HAP-1 (cell line): ENCODE measurements at regions not wholly inside any gene's neighbourhood (a gene's known extent, or its start where the extent isn't known, plus 50 kb on each side); places are given as distances from the start of the nearest gene placed in this dataset.
"Not testable (repeated sequence)": the region's sequence is repeated elsewhere in the genome, so short reads cannot be mapped to it uniquely, and the experiment has no call there.

Experiments used
- DNase-seq, 2 experiments: peaks; one replicate each; pipeline ENCODE4 v3.0.0-alpha.2; 2016 to 2020; ENCODE audit warnings: low spot score in 2 of 2
- H3K27me3 ChIP-seq: fragments of 250-450 bp; sonication (Bioruptor Pico); 2 replicates; pipeline ENCODE4 v1.5.1; 2020; ENCODE audit warnings: low read depth, mild to moderate bottlenecking, moderate library complexity
- H3K36me3 ChIP-seq: fragments of 250-450 bp; sonication (Bioruptor Pico); replicated peaks from 2 replicates; pipeline ENCODE4 v1.5.1; 2020; ENCODE audit warnings: mild to moderate bottlenecking
- H3K4me1 ChIP-seq: fragments of 250-450 bp; sonication (Bioruptor Pico); 2 replicates; pipeline ENCODE4 v1.5.1; 2020; ENCODE audit warnings: mild to moderate bottlenecking
- H3K4me3 ChIP-seq: fragments of 250-450 bp; sonication (Bioruptor Pico); 2 replicates; pipeline ENCODE4 v1.5.1; 2020; ENCODE audit warnings: mild to moderate bottlenecking, moderate library complexity
- H3K9me3 ChIP-seq: fragments of 250-450 bp; sonication (Bioruptor Pico); 2 replicates; pipeline ENCODE4 v1.5.1; 2020; ENCODE audit warnings: mild to moderate bottlenecking, moderate library complexity
- in situ Hi-C: fragments of 300-500 bp; cut with MboI; formaldehyde crosslinking; loops from 3 replicates; pipeline ENCODE4 v1.14.3; 2020; ENCODE audit warnings: low sequenced_read_pairs, inconsistent platforms, mixed read lengths

GRCh38 chr4:164252286-164252685 is 501.6 kb upstream of the SMIM31 start:
- in situ Hi-C loops: no loop called here
- Histone ChIP-seq H3K36me3 (no peaks in the 10 kb centered on the region), H3K4me1 (peaks cover 34% of the 10 kb centered on the region), H3K27me3 (no peaks in the 10 kb centered on the region), H3K4me3 (no peak overlapping the region), H3K9me3 (no peaks in the 10 kb centered on the region)
- DNase-seq: peak; percentile 82 to 89

DNA sequence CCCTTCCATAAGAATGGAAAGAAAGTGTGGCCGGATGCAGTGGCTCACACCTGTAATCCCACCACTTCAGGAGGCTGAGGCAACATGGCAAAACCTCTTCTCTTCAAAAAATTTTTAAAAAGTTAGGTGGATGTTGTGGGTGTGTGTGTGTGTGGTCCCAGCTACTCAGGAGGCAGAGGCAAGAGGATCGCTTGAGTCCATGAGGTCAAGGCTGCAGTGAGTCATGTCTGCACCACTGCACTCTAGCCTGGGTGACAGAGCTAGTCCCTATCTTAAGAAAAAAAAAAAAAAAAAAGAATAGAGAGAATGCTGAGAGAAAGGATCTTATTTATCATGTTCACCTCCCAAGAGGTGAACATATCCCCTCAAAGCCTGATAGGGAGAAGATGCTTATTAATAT is 492.1 kb upstream of the SMIM31 start:
- DNase-seq: no peak
- in situ Hi-C loops: no loop called here
- no peaks in the 10 kb centered on the region for H3K4me1 ChIP-seq
- H3K4me3 ChIP-seq: no peak overlapping the region
- no peaks in the 10 kb centered on the region for H3K27me3 ChIP-seq
- H3K9me3 ChIP-seq: no peaks in the 10 kb centered on the region
- no peaks in the 10 kb centered on the region for H3K36me3 ChIP-seq

GRCh38 chr4:164262508-164262907 is 491.4 kb upstream of the SMIM31 start:
- H3K4me1 ChIP-seq, in situ Hi-C loops, H3K4me3 ChIP-seq, H3K27me3 ChIP-seq, DNase-seq, H3K36me3 ChIP-seq, H3K9me3 ChIP-seq: not testable (repeated sequence)

DNA sequence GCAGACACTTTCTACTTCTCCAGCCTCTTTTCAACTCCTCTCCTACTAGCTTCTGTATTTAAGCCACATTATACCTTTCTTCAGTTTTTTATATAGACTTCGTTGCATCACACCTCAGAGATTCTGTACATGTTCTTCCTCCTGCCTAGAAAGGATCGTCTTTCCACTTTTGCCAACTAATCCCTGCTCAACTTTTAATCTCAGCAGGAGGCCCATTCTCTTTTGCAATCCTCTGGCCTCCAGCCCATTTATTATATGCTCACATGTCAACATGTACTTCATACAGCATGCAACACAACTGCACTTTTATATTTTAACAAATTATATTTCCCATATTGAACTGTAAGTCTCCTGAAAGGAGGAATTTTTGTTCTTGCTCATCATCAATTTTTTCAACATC is 476.5 kb upstream of the SMIM31 start:
- in situ Hi-C loops, H3K4me3 ChIP-seq, DNase-seq: not testable (repeated sequence)

GRCh38 chr4:164287173-164287572 is 466.8 kb upstream of the SMIM31 start:
- no peak overlapping the region for H3K4me3 ChIP-seq
- in situ Hi-C loops: no loop called here
- no peak for DNase-seq
- no peaks in the 10 kb centered on the region for H3K27me3 ChIP-seq
- H3K4me1 ChIP-seq: no peaks in the 10 kb centered on the region
- H3K9me3 ChIP-seq: no peaks in the 10 kb centered on the region
- no peaks in the 10 kb centered on the region for H3K36me3 ChIP-seq

More for the DNA sequence above, 476.5 kb upstream of the SMIM31 start:
- not testable (repeated sequence) for H3K36me3 ChIP-seq, H3K4me1 ChIP-seq, H3K9me3 ChIP-seq, H3K27me3 ChIP-seq

GRCh38 chr4:164288578-164288977 is 465.4 kb upstream of the SMIM31 start:
- in situ Hi-C loops: no loop called here
- no peak overlapping the region for H3K4me3 ChIP-seq
- no peaks in the 10 kb centered on the region for H3K9me3 ChIP-seq
- H3K27me3 ChIP-seq: no peaks in the 10 kb centered on the region
- H3K36me3 ChIP-seq: no peaks in the 10 kb centered on the region
- no peaks in the 10 kb centered on the region for H3K4me1 ChIP-seq
- DNase-seq: no peak

- no peak for DNase-seq
- Histone ChIP-seq H3K4me1 (no peaks in the 10 kb centered on the region), H3K4me3 (no peak overlapping the region), H3K36me3 (no peaks in the 10 kb centered on the region), H3K27me3 (no peaks in the 10 kb centered on the region), H3K9me3 (no peaks in the 10 kb centered on the region; the same call in 1 of the 2 replicates)
- in situ Hi-C loops: no loop called here
Observed at GRCh38 chr4:164293203-164293602, 460.7 kb upstream of the SMIM31 start.

DNA sequence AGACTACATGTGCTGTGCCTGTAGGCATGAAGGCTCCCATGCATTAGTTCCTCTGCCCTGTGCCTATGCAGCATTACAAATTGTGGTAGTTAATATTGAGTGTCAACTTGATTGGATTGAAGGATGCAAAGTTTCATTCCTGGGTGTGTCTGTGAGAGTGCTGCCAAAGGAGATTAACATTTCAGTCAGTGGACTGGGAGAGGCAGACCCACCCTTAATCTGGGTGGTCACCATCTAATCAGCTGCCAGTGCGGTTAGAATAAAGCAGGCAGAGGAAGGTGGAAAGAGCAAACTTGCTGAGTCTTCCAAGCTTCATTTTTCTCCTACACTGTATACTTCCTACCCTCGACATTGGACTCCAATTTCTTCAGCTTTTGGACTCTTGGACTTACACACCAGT is 460.2 kb upstream of the SMIM31 start:
- no peak for DNase-seq
- no peaks in the 10 kb centered on the region for H3K36me3 ChIP-seq
- H3K27me3 ChIP-seq: no peaks in the 10 kb centered on the region
- no peaks in the 10 kb centered on the region; the same call in 1 of the 2 replicates for H3K9me3 ChIP-seq
- H3K4me1 ChIP-seq: no peaks in the 10 kb centered on the region
- H3K4me3 ChIP-seq: peak overlapping the region; percentile 10
- in situ Hi-C loops: no loop called here

GRCh38 chr4:164301430-164301829 is 452.5 kb upstream of the SMIM31 start:
- no peaks in the 10 kb centered on the region for H3K36me3 ChIP-seq
- in situ Hi-C loops: no loop called here
- no peaks in the 10 kb centered on the region for H3K27me3 ChIP-seq
- no peaks in the 10 kb centered on the region for H3K9me3 ChIP-seq
- H3K4me1 ChIP-seq: no peaks in the 10 kb centered on the region
- H3K4me3 ChIP-seq: no peak overlapping the region
- DNase-seq: no peak

DNA sequence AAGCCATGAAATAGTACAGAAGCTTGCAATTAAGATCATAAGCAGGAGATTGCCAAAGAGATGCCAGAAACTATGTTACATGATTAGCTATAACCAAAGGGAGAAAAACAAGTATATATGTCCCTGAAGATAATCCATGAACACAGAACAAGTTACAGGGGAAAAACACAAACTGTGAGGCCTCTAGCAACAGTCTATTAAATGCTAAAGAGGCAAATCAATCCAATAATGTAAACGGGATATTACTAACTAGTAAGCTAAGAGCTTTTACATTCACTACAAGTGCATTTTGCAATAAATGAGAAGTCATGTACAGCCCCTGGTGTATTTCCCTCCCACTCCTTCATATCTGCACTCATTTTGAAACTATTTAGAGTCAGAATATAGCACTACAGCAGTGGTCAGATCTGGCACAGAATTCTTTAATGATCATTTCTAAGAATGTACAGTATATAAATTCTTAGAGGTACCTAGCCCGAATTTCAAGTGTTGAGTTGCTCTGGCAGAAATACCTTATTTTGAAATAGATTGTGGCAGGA is 449.8 kb upstream of the SMIM31 start:
- H3K4me3 ChIP-seq: no peak overlapping the region
- DNase-seq: no peak
- no peaks in the 10 kb centered on the region for H3K36me3 ChIP-seq
- no peaks in the 10 kb centered on the region for H3K27me3 ChIP-seq
- no peaks in the 10 kb centered on the region for H3K4me1 ChIP-seq
- no peaks in the 10 kb centered on the region for H3K9me3 ChIP-seq
- in situ Hi-C loops: no loop called here

- no peaks in the 10 kb centered on the region for H3K9me3 ChIP-seq
- no peak for DNase-seq
- in situ Hi-C loops: no loop called here
- H3K4me3 ChIP-seq: no peak overlapping the region
- H3K36me3 ChIP-seq: no peaks in the 10 kb centered on the region
- H3K4me1 ChIP-seq: no peaks in the 10 kb centered on the region
- H3K27me3 ChIP-seq: no peaks in the 10 kb centered on the region
Observed at GRCh38 chr4:164304861-164305260, 449.1 kb upstream of the SMIM31 start.

- no peaks in the 10 kb centered on the region for H3K27me3 ChIP-seq
- no peaks in the 10 kb centered on the region for H3K9me3 ChIP-seq
- in situ Hi-C loops: no loop called here
- H3K36me3 ChIP-seq: no peaks in the 10 kb centered on the region
- no peak overlapping the region for H3K4me3 ChIP-seq
- H3K4me1 ChIP-seq: no peaks in the 10 kb centered on the region
- no peak for DNase-seq
Observed at GRCh38 chr4:164307262-164307661, 446.7 kb upstream of the SMIM31 start.

DNA sequence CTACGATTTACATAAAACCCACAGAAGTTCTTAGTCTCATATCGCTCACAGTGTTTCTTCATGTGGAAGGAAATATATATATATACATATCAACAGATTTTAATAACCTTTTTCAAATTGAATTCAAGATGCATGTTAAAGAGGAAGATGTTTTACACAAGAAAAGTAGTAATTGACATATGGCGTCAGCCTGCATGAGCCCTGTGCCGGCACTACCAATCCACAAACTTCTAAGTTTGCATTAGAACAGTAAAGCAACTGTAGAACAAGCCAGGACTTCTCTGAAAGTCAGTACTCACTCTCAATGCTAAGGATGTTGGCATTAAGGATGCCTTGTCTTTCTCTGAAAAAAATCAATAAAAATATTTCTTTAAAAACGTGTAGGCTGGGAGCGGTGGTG is 441.3 kb upstream of the SMIM31 start:
- Histone ChIP-seq H3K4me1 (peaks cover 14% of the 10 kb centered on the region), H3K36me3 (no peaks in the 10 kb centered on the region), H3K4me3 (no peak overlapping the region), H3K27me3 (no peaks in the 10 kb centered on the region), H3K9me3 (no peaks in the 10 kb centered on the region; the same call in 1 of the 2 replicates)
- no peak for DNase-seq
- in situ Hi-C loops: no loop called here

GRCh38 chr4:164313853-164314252 is 440.1 kb upstream of the SMIM31 start:
- Histone ChIP-seq H3K4me1 (peaks cover 14% of the 10 kb centered on the region), H3K36me3 (no peaks in the 10 kb centered on the region), H3K9me3 (no peaks in the 10 kb centered on the region; the same call in 1 of the 2 replicates), H3K4me3 (no peak overlapping the region), H3K27me3 (no peaks in the 10 kb centered on the region)
- peak; percentile 14 to 88 for DNase-seq
- in situ Hi-C loops: no loop called here

DNA sequence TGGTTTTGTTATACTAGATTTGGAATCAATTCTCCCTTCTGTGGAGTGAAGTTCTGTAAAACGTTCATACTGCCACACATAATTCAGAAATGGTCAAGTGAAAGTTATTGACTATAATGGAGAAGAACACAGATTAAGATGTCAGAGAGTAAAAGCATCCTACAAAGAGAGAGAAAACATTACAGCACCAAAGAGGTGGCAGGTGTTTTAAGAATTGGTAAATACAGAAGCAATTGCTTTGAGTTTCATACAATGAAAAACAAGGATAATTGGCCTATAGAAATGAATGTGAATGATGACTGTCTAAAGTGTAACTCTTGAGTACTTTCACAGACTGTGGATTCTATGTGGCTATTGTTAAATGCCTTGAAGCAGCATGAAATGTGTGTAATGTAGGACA is 435.6 kb upstream of the SMIM31 start:
- H3K4me3 ChIP-seq: no peak overlapping the region
- peak in 1 of 2 experiments; percentile 71 for DNase-seq
- no peaks in the 10 kb centered on the region for H3K36me3 ChIP-seq
- in situ Hi-C loops: no loop called here
- H3K27me3 ChIP-seq: no peaks in the 10 kb centered on the region
- H3K4me1 ChIP-seq: peaks cover 8% of the 10 kb centered on the region
- H3K9me3 ChIP-seq: no peaks in the 10 kb centered on the region; the same call in 1 of the 2 replicates
